H1 (cell line): ENCODE measurements at regions not wholly inside any gene's neighbourhood (a gene's known extent, or its start where the extent isn't known, plus 50 kb on each side); places are given as distances from the start of the nearest gene placed in this dataset.

Source experiments
- CTCF ChIA-PET: fragments of 300-600 bp; sonication (Branson Sonifier 250); formaldehyde crosslinking; loops from one replicate; lab custom pipeline; 2021; ENCODE audit not compliant: partially characterized antibody; lab: Charles Lee
- POLR2A ChIA-PET: fragments of 300-600 bp; sonication (Branson Sonifier 250); formaldehyde crosslinking; loops from one replicate; lab custom pipeline; 2021; ENCODE audit warnings: inconsistent platforms; ENCODE audit not compliant: partially characterized antibody; lab: Charles Lee
- DNase-seq, 2 experiments: peaks; one replicate each; pipeline versions ENCODE4 v3.0.0 to v3.0.0-alpha.2; 2010 to 2022; ENCODE audit warnings: low spot score in 2 of 2, low read depth in 1 of 2, mixed read lengths in 1 of 2
- FAIRE-seq: peaks from 2 replicates; lab custom pipeline; 2011; peaks lifted over from hg19 to GRCh38; lab: Jason Lieb, UNC
- H2AFZ ChIP-seq: 2 replicates; pipeline ENCODE4 v1.8.1; 2012; ENCODE audit warnings: low read length, inconsistent platforms
- H2AK5ac ChIP-seq: 2 replicates; pipeline ENCODE4 v1.6.1; 2013; ENCODE audit warnings: low read depth, low read length
- H2BK120ac ChIP-seq: replicated peaks from 2 replicates; pipeline ENCODE3; 2013; ENCODE audit warnings: low read depth, low read length, inconsistent platforms
- H2BK12ac ChIP-seq: 2 replicates; pipeline ENCODE4 v1.6.1; 2013; ENCODE audit warnings: low read depth, low read length
- H2BK15ac ChIP-seq: 2 replicates; pipeline ENCODE4 v1.6.1; 2013; ENCODE audit warnings: low read length
- H2BK20ac ChIP-seq: 2 replicates; pipeline ENCODE4 v1.6.1; 2013; ENCODE audit warnings: low read length
- H2BK5ac ChIP-seq: 2 replicates; pipeline ENCODE4 v1.6.1; 2013; ENCODE audit warnings: low read depth, low read length
- H3K14ac ChIP-seq: 2 replicates; pipeline ENCODE4 v1.6.1; 2013; ENCODE audit warnings: inconsistent platforms; ENCODE audit not compliant: insufficient read length
- H3K18ac ChIP-seq: 2 replicates; pipeline ENCODE4 v1.6.1; 2013; ENCODE audit warnings: low read length; ENCODE audit errors: extremely low read depth
- H3K23ac ChIP-seq: 2 replicates; pipeline ENCODE4 v1.6.1; 2013; ENCODE audit warnings: inconsistent platforms; ENCODE audit not compliant: insufficient read length
- H3K23me2 ChIP-seq: 2 replicates; pipeline ENCODE4 v1.6.1; 2013; ENCODE audit warnings: low read depth, low read length
- H3K27ac ChIP-seq: 2 replicates; pipeline ENCODE4 v1.6.1; 2011; ENCODE audit warnings: low read depth, low read length, inconsistent platforms
- H3K27me3 ChIP-seq, 4 experiments: replicated peaks in 1 of 4; 1 replicate in 1 of 4; 2 replicates in 3 of 4; pipeline versions ENCODE4 v1.6.1 to v1.8.1; 2011 to 2013; ENCODE audit warnings: low read length in 3 of 4, mild to moderate bottlenecking in 3 of 4, inconsistent platforms in 2 of 4, mixed read lengths in 2 of 4, moderate library complexity in 1 of 4; ENCODE audit not compliant: control insufficient read depth in 3 of 4, insufficient read depth in 3 of 4; ENCODE audit errors: extremely low read depth in 1 of 4
- H3K36me3 ChIP-seq, 4 experiments: 2 replicates each; pipeline versions ENCODE4 v1.6.1 to v1.8.1; 2011 to 2013; ENCODE audit warnings: mild to moderate bottlenecking in 4 of 4, low read length in 3 of 4, moderate library complexity in 2 of 4, control low read depth in 1 of 4, inconsistent platforms in 1 of 4; ENCODE audit not compliant: insufficient read depth in 4 of 4, control insufficient read depth in 2 of 4
- H3K4ac ChIP-seq: replicated peaks from 2 replicates; pipeline ENCODE3; 2013; ENCODE audit warnings: low read length, low read depth, mixed read lengths, inconsistent platforms; ENCODE audit not compliant: insufficient read length
- H3K4me1 ChIP-seq, 4 experiments: replicated peaks in 1 of 4; 1 replicate in 1 of 4; 2 replicates in 3 of 4; pipeline versions ENCODE4 v1.6.1 to v1.8.1; 2011 to 2013; ENCODE audit warnings: low read length in 3 of 4, inconsistent platforms in 2 of 4, mixed read lengths in 1 of 4; ENCODE audit not compliant: insufficient read depth in 4 of 4, control insufficient read depth in 3 of 4
- H3K4me2 ChIP-seq, 2 experiments: 2 replicates each; pipeline versions ENCODE4 v1.6.1 to v1.8.1; 2011 to 2013; ENCODE audit warnings: low read depth in 2 of 2, low read length in 2 of 2, control low read depth in 1 of 2, inconsistent platforms in 1 of 2, mild to moderate bottlenecking in 1 of 2; ENCODE audit not compliant: insufficient read depth in 1 of 2
- H3K4me3 ChIP-seq, 4 experiments: fragments of 200-600, 300-600 bp in 1 of 4; sonication (generic), shearing (Covaris generic), sonication (Bioruptor Twin) in 1 of 4; 2 replicates each; pipeline versions ENCODE4 v1.5.1 to v1.8.1; 2011 to 2016; ENCODE audit warnings: low read length in 4 of 4, low read depth in 3 of 4, control low read depth in 2 of 4, inconsistent platforms in 2 of 4, mild to moderate bottlenecking in 2 of 4, mixed read lengths in 1 of 4, moderate library complexity in 1 of 4; ENCODE audit not compliant: insufficient read depth in 2 of 4; ENCODE audit errors: extremely low read depth in 1 of 4
- H3K56ac ChIP-seq: replicated peaks from 2 replicates; pipeline ENCODE3; 2013; ENCODE audit warnings: low read depth, mild to moderate bottlenecking, mixed read lengths, low read length, inconsistent platforms; ENCODE audit not compliant: insufficient read length
- H3K79me1 ChIP-seq: 2 replicates; pipeline ENCODE4 v1.6.1; 2013; ENCODE audit warnings: low read depth, low read length, control low read depth
- H3K79me2 ChIP-seq, 2 experiments: 2 replicates each; pipeline versions ENCODE4 v1.6.1 to v1.8.1; 2012 to 2013; ENCODE audit warnings: low read length in 2 of 2, mild to moderate bottlenecking in 2 of 2, inconsistent platforms in 1 of 2; ENCODE audit not compliant: insufficient read depth in 2 of 2, control insufficient read depth in 1 of 2
- H3K9ac ChIP-seq, 4 experiments: replicated peaks in 1 of 4; 1 replicate in 1 of 4; 2 replicates in 3 of 4; pipeline versions ENCODE4 v1.6.1 to v1.8.1; 2011 to 2013; ENCODE audit warnings: low read depth in 3 of 4, low read length in 3 of 4, control low read depth in 2 of 4, mild to moderate bottlenecking in 2 of 4, moderate library complexity in 2 of 4, inconsistent platforms in 1 of 4; ENCODE audit errors: extremely low read depth in 1 of 4
- H3K9me3 ChIP-seq, 2 experiments: 2 replicates each; pipeline versions ENCODE4 v1.6.1 to v1.8.1; 2012 to 2013; ENCODE audit warnings: mild to moderate bottlenecking in 2 of 2, moderate library complexity in 2 of 2, control low read depth in 1 of 2, inconsistent platforms in 1 of 2, low read depth in 1 of 2, low read length in 1 of 2, mixed read lengths in 1 of 2; ENCODE audit not compliant: insufficient read depth in 2 of 2
- H4K20me1 ChIP-seq, 2 experiments: replicated peaks in 1 of 2; 2 replicates each; pipeline versions ENCODE3 to v1.8.1; 2011 to 2013; ENCODE audit warnings: inconsistent platforms in 2 of 2, low read length in 2 of 2, mild to moderate bottlenecking in 1 of 2; ENCODE audit not compliant: insufficient read depth in 2 of 2, control insufficient read depth in 1 of 2
- H4K5ac ChIP-seq: 2 replicates; pipeline ENCODE4 v1.6.1; 2013; ENCODE audit warnings: low read length, low read depth, mixed read lengths, inconsistent platforms; ENCODE audit not compliant: insufficient read length
- H4K8ac ChIP-seq: 2 replicates; pipeline ENCODE4 v1.8.0; 2013; ENCODE audit warnings: mild to moderate bottlenecking, moderate library complexity, low read length, inconsistent platforms; ENCODE audit not compliant: insufficient read depth; ENCODE audit errors: extremely low read depth
- H4K91ac ChIP-seq: replicated peaks from 2 replicates; pipeline ENCODE3; 2013; ENCODE audit warnings: low read length, mixed read lengths, inconsistent platforms; ENCODE audit not compliant: insufficient read length
- BACH1 ChIP-seq: IDR thresholded peaks from 2 replicates; pipeline ENCODE4 v1.6.1; 2012; ENCODE audit warnings: low read length, improper control_type of control experiment
- CBX5 ChIP-seq: fragments of 300-800, 300-1000 bp; sonication (generic); IDR thresholded peaks from 2 replicates; pipeline ENCODE4 v1.7.1; 2016; ENCODE audit warnings: antibody characterized with exemption, low read length, low read depth
- EGR1 ChIP-seq: IDR thresholded peaks from 2 replicates; pipeline ENCODE4 v1.6.1; 2011; ENCODE audit warnings: low read depth, low read length, borderline replicate concordance
- GABPA ChIP-seq: IDR thresholded peaks from 2 replicates; pipeline ENCODE4 v1.6.1; 2011; ENCODE audit warnings: mild to moderate bottlenecking, low read length, moderate library complexity, borderline replicate concordance; ENCODE audit not compliant: insufficient read depth
- JUN ChIP-seq: IDR thresholded peaks from 2 replicates; pipeline ENCODE4 v1.6.1; 2011; ENCODE audit warnings: low read depth, mild to moderate bottlenecking, improper control_type of control experiment, low read length
- PHF8 ChIP-seq: fragments of 200-600 bp; sonication (generic); conservative IDR thresholded peaks from 2 replicates; pipeline ENCODE4 v1.7.1; 2012; ENCODE audit warnings: low read depth, mild to moderate bottlenecking, inconsistent platforms, low read length, moderate library complexity
- WGBS, 2 experiments: shearing (Covaris generic) in 1 of 2; methylation state at CpG; one replicate each; pipeline versions ENCODE4 v1.1.6 to v1.1.7; 2013 to 2015; ENCODE audit warnings: low lambda C conversion rate in 2 of 2, mixed read lengths in 2 of 2, inconsistent platforms in 1 of 2, low coverage in 1 of 2, missing lambda C conversion rate in 1 of 2; ENCODE audit not compliant: insufficient replicate concordance in 2 of 2, insufficient coverage in 1 of 2, insufficient read length in 1 of 2; ENCODE audit errors: extremely low coverage in 1 of 2, missing lambda C conversion rate in 1 of 2; 5-methylcytosine and 5-hydroxymethylcytosine counted together
- TF ChIP-seq, protein P1 (sequence below): IDR thresholded peaks from 2 replicates; pipeline ENCODE4 v1.6.1; 2012; ENCODE audit warnings: low read length, inconsistent platforms

DNA sequence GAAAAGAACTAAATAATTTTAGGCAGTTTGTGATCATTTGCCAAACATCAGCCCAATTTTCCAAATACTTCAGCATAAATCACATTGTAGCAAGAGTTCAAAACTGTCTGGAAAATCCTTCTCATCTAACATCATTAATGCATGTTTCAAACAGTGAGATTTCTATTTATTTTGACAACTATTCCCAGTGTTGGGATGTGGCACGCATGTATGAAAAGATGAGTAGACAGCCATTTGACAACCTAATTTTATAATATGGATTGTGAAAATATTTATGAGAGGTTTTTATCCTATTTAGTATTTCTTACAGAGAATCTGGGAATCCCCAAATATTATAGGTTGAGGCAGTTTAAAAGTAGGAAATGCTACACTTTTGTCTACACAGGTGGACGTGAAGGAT lies 357.6 kb upstream of the ARID1B start:
- H3K36me3 ChIP-seq = no peaks in the 10 kb centered on the region; a peak in 1 of 8 replicates
- peaks cover 0 to 9% of the 10 kb centered on the region in 2 experiments; a peak in 1 of 4 replicates for H3K9me3 ChIP-seq
- H2BK120ac ChIP-seq = no peak overlapping the region
- no peak overlapping the region for H3K4ac ChIP-seq
- H2BK12ac ChIP-seq = no peak overlapping the region
- no peaks in the 10 kb centered on the region for H3K79me1 ChIP-seq
- no peaks in the 10 kb centered on the region for H3K4me1 ChIP-seq
- no peak overlapping the region for H3K14ac ChIP-seq
- H3K9ac ChIP-seq = no peak overlapping the region
- H3K23me2 ChIP-seq = no peaks in the 10 kb centered on the region
- H3K27ac ChIP-seq = no peak overlapping the region
- no peak overlapping the region for H3K4me2 ChIP-seq
- no peak overlapping the region for H2AFZ ChIP-seq
- H3K23ac ChIP-seq = no peak overlapping the region
- H4K5ac ChIP-seq = no peak overlapping the region
- no peak overlapping the region for H2BK15ac ChIP-seq
- FAIRE-seq (no peak), DNase-seq (no peak)
- H4K91ac ChIP-seq = no peak overlapping the region
- H2BK5ac ChIP-seq = no peak overlapping the region
- no peaks in the 10 kb centered on the region for H4K20me1 ChIP-seq
- no peak overlapping the region for H2BK20ac ChIP-seq
- no peaks in the 10 kb centered on the region for H3K27me3 ChIP-seq
- H2AK5ac ChIP-seq = no peak overlapping the region
- H3K56ac ChIP-seq = no peak overlapping the region
- H3K79me2 ChIP-seq = no peaks in the 10 kb centered on the region
- CTCF ChIA-PET = interaction anchor here (0.5 kb wide), 1 partner anchor 563 kb away, joined by 3 read pairs; no protein-coding TSS in a partner anchor
- no peak overlapping the region for H4K8ac ChIP-seq
- 91% methylated on average over 2 of the region's 2 CpGs; no CpG with 5 or more reads in 1 of the 2 experiments for WGBS, 2 experiments
- POLR2A ChIA-PET = no interaction called here
- TF ChIP-seq BACH1 = no peak
- no peak for TF ChIP-seq PHF8
- no peak for TF ChIP-seq EGR1
- no peak for TF ChIP-seq CBX5
- no peak for TF ChIP-seq GABPA
- TF ChIP-seq, protein P1, sequence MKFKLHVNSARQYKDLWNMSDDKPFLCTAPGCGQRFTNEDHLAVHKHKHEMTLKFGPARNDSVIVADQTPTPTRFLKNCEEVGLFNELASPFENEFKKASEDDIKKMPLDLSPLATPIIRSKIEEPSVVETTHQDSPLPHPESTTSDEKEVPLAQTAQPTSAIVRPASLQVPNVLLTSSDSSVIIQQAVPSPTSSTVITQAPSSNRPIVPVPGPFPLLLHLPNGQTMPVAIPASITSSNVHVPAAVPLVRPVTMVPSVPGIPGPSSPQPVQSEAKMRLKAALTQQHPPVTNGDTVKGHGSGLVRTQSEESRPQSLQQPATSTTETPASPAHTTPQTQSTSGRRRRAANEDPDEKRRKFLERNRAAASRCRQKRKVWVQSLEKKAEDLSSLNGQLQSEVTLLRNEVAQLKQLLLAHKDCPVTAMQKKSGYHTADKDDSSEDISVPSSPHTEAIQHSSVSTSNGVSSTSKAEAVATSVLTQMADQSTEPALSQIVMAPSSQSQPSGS = no peak
- no peak for TF ChIP-seq JUN
- H3K18ac ChIP-seq = no peak overlapping the region
- no peak overlapping the region for H3K4me3 ChIP-seq
